GM18951 (cell line): ENCODE measurements at regions not wholly inside any gene's neighbourhood (a gene's known extent, or its start where the extent isn't known, plus 50 kb on each side); places are given as distances from the start of the nearest gene placed in this dataset.

Experiments used
- POLR2A ChIP-seq: IDR thresholded peaks from 4 replicates; pipeline ENCODE4 v1.6.1; 2011; ENCODE audit warnings: mild to moderate bottlenecking; ENCODE audit not compliant: insufficient read length, insufficient read depth; ENCODE audit errors: extremely low read depth
- in situ Hi-C: fragments of 300-500 bp; cut with MboI; formaldehyde crosslinking; loops from one replicate; pipeline ENCODE4 v1.12.0; 2022; ENCODE audit warnings: low sequenced_read_pairs, mixed read lengths, inconsistent platforms; ENCODE audit not compliant: unreplicated experiment

DNA sequence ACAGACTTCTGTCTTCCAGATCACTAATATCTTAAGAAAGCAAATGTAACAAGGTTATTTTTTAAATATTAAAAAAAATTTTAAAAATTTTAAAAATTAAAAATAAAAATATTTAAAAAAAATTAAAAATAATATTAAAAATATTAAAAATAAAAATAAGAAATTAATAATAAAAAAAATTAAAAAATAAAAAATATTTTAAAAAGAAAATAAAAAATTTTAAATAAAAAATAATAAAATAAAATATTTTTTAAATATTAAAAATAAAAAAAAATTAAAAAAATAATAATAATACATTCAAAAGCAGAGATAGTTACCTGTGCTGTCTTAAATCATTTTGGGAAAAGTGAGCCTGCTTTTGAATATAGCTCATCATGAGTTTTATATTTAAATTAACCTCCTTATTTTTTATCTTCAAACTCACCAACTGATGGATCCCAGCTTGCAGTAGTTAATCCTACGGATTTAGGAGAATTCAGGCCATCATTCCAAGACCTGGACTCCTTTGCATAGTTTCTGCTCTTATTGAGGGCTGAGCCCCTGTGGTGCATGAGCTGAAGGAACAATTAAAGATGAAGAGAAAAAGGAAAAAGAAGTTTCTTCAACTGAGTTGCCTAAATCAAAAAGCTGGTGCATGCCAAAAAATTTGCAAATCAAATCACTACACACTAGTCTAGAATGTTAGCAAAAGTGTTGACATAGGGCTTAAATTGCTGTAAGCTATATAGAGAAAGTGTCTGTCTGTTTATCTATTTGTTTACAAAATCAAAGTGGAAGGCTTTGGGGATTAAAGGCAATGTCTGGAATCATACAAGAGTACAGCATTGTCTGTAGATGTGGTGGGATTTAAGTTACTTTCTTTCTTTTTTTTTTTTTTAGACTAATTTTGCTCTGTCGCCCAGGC lies 50.5 kb upstream of the ZNF438 start:
- TF ChIP-seq POLR2A, result no peak
- in situ Hi-C loops, result no loop called here

DNA sequence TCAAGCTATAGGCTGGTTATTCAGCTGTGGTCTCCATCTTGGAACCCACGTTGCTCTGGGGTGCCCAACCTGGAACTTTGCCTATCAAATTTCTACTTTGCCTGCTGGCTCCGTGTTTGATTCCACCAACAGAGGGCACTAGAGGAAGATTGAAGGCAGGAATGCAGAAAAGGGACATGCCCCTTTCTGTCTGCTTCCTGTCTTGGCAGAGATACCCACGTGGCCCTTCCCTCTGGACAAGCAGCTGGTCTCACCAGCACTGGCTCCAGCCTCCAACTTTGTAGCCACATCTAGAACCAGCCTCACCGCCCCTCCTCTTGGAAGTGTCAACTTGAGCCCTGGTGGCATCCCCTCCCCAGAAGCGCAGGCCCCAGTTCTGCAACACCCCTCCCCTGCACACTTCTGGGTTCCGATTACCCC lies 52.1 kb upstream of the ZNF438 start:
- in situ Hi-C loops, result no loop called here
- no peak for TF ChIP-seq POLR2A

DNA sequence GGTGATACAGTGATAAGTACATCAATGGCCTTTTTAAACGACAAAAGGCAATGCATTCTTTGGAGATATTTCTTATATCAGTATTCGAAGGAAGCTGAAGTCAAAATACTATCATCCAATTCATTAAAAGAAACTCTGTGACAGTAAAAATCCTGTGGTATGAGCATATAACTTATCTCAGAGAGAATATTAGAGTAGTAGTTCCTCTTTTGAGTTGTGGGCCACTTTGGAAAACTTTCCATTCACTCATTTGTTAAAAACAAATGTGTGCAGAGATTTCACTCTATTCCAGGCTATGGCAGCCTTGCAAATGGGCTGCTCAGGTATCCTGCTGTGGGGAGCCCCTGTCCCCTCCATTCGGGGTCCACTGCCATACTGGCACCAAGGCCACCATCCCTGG lies 55.3 kb upstream of the ZNF438 start:
- no peak for TF ChIP-seq POLR2A
- in situ Hi-C loops, result no loop called here

DNA sequence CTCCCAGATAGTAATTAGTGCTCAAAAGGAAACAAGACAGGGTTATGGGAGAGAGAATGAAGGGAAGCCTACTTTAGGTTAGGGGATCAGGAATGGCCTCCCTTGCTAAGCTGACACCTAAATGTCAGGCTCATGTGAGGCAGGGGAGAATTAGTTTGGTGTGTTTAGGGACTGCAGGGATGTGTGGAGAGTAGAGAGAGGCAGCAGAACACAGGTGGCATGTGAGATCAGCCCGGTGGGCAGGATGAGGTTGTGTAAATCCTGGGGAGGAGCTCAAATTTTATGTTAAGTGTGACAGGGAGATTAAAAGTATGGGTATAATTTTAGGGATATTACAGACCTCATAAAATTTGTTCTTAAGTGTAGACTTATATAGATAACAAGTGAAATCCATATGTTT lies 56.2 kb upstream of the ZNF438 start:
- in situ Hi-C loops, result no loop called here
- TF ChIP-seq POLR2A, result no peak

DNA sequence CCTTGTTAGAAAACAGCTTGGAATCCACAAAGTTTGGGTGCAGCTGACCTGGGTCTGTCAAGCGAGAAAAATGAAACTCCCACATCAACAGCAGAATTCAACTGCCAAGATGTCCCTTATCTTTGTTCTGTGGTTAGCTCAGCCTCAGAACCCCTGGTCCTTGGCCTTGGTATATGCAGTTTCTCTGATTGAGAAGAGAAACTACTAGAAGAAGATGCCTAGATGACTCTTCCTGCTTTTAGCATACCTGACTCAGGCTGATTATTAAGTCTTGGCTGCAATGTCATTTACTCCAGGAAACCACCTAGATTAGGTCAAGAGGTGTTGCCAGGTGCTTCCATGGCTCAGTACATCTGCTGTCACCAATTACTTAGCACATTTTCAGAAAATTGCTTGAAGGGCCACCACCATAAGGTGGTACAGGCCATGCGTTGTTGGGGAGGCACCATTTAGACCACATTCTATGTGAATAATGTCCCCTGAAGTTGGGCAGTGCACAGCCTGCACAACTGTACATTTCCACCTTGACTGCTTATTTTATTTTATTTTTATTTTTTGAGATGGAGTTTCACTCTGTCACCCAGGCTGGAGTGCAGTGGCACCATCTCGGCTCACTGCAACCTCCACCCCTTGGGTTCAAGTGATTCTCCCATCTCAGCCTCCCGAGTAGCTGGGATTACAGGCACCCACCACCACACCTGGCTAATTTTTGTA lies 59.4 kb upstream of the ZNF438 start:
- in situ Hi-C loops, result no loop called here
- no peak for TF ChIP-seq POLR2A

DNA sequence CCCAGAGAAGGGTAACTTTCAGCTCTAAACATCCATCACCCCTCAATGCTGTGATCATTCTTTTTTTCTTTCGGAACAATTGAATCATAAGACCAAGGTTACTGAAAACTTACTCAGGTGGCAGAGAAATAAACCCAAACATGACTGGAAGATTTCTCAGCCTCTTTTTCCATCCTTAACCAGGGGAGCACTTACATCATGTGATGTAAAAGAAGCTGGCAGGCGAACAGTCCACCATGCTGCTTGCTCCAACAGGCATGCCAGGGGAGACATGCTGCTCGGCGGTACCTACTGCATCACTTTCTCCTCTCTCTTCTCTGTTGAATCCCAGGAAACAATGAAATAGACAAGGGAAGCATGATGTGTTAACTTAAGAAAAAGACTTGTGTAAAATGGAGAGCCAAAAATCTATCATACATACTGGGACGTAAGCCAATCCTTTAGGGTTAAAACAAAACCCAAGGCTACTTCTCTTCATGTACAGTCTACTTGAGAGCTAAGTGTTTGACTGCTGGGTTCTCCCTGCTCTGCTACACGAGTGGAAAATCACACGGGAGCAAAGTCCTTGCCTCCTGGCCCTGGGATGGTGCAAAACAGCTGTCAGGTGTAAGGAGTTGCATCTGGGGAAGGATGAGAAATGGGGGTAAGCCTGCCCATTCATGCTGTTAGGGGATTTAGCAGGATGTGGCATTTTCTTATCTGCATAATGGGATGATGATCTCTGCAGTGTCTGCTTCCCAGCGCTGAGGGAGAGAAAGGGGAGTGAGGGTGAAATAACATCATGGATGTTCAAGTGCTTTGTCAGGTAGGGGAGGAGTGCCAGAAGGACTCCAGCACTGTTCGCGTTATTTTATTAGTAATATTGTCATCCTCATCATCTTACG lies 64.3 kb upstream of the ZNF438 start:
- TF ChIP-seq POLR2A, result no peak
- in situ Hi-C loops, result no loop called here

DNA sequence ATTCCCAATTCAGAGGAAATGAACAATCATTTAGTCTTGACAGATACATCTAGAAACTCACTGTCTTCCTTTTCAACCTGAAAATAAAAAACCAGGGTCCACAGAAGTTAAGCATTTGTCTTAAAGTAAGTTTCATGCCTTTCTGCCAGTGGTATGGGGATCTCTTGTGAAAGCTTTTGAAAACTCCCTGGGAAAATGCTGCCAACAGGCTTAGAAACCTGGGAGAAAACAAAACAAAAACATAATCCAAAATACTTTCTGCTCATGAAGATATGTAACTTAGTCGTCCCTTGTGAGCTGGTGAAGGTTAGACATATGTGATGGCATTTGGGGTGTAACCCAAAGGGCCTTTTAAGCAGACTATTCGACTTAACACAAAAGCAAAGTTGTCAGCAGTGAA lies 66.4 kb upstream of the ZNF438 start:
- TF ChIP-seq POLR2A, result no peak
- in situ Hi-C loops, result no loop called here

DNA sequence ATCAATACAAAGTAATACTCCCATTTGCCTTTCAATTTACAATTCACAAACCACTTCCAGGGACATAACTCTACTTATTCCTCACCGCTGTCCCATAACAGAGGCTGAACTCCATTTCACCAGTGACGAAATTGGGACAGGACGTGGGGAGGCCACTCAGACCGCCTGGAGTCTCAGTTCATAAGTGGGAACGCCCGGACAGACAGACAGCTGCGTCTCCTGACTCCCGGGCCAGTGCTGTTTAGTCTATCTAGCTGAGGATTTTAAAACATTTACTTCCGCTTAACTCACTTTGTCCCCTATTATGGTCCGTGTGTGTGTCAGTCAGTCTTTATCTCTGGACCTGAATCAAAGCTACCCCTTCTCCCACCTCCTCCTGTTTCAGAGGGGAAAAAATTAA lies 67.4 kb upstream of the ZNF438 start:
- no peak for TF ChIP-seq POLR2A
- in situ Hi-C loops, result no loop called here

DNA sequence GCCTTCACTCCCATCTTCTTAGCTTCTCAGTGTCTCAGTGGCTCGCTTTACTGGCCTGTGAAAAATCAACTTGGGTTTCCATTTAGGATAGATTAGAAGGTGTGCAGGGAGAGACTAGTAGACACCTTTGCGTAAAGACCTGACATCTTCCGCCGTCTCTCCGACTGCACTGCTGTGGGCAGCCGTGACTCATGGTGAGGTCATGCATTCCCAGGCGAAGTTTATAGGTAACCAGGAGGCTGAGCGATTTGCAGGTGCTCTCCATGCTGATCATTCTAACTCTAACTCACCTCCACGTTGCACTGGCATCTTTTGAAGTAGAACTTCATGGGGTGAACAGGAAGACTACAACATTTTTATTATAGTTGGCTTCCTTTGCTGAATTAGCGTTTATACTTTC lies 68.0 kb upstream of the ZNF438 start:
- no peak for TF ChIP-seq POLR2A
- in situ Hi-C loops, result no loop called here

DNA sequence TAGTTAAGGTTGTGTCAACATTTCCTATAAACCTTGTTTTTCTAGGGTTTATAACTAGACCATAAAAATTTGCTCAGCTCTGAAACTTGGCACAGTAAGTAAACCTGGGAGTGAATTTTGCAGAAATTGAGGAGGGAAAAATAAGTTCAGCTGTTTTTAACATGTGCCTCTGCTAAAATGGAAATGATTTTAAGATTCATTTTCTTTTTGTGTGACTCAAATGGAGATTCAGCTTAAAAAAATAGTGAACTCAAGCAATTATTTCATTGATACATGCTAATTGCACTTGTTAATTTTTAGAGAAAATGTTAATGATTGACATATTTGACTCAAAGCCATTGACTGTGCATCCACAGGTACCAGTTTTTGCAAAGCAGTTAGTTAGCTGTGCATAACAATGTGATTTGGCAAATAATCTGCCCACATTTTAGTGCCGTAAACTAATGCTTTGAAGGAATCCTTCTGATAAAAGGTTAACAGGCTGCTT lies 68.5 kb upstream of the ZNF438 start:
- TF ChIP-seq POLR2A, result no peak
- in situ Hi-C loops, result no loop called here

DNA sequence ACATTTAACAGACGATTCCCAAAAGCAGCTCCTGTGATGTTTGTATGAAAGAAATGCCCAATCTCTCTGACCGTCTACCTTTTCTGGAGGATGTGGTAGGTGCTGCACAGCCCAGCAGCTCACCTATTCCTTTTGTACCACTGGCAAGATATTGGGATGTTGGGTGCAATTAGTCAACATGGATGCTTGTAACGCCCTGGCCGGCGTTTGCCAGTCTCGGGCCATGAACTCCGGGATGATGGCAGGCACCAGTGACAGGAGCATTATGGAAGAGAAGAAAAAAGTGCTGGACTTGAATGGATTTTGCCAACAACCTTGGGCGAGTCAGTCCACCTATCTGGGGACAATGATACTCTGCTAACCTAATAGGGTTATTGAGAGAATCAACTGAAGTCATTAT lies 69.0 kb upstream of the ZNF438 start:
- no peak for TF ChIP-seq POLR2A
- in situ Hi-C loops, result no loop called here

DNA sequence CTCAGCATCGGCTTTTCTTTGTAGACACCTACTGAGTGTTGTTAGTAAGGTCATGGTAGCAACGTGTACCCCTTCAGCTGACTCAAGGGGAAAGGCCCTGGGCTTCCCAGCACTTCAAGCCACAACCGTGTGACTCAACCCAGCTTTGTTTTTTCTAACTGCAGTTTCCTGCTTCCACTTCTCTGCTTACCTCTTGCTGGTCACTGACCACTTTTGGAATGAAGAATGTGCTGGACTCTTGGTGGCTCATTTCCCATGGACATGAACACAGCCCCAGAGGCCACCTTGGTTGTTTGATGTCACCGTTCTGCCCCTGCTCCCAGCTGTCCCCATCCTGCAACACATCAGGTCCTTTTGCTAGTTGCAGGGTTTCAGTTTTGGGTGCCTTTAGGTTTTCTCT lies 69.5 kb upstream of the ZNF438 start:
- in situ Hi-C loops, result no loop called here
- TF ChIP-seq POLR2A, result no peak

DNA sequence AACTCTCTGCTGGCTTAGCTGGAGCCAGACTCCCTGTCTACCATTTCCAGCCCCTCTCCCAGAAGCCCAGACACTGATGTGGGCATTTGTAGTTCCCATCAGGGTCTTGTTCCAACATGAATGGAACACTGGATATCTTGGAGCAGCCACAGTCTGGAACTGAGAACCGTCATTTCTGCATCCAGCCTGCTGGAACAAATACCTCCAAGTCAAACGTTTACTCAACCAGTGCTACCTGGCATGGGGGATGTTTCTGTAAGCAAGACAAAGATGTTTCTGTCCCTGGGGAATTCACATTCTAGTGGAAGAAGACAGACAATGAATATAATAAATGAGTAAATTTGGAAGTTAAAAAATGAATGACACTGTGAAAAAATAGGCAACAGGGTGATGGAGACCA lies 70.8 kb upstream of the ZNF438 start:
- in situ Hi-C loops, result no loop called here
- no peak for TF ChIP-seq POLR2A
